Thyroid gland (tissue), 4 donors: ENCODE measurements at regions not wholly inside any gene's neighbourhood (a gene's known extent, or its start where the extent isn't known, plus 50 kb on each side); places are given as distances from the start of the nearest gene placed in this dataset.

ENCODE experiments used
- DNase-seq, 2 donors: peaks; one replicate each; pipeline ENCODE4 v3.0.0-alpha.2; 2019
- H3K27ac ChIP-seq, 3 donors: fragments of 200-600 bp; sonication (generic); 1 replicate in 2 of 3; 2 replicates in 1 of 3; pipeline ENCODE4 v1.5.1; 2016 to 2019; ENCODE audit warnings: mild to moderate bottlenecking in 1 of 3, moderate library complexity in 1 of 3
- H3K27me3 ChIP-seq: fragments of 200-600 bp; sonication (generic); one replicate; pipeline ENCODE4 v1.5.1; 2019
- H3K36me3 ChIP-seq, 2 donors: fragments of 200-600 bp; sonication (generic); one replicate each; pipeline ENCODE4 v1.5.1; 2016 to 2019
- H3K4me1 ChIP-seq, 2 donors: fragments of 200-600 bp; sonication (generic); one replicate each; pipeline ENCODE4 v1.5.1; 2017 to 2019
- H3K4me3 ChIP-seq, 3 donors: fragments of 200-600 bp; sonication (generic); replicated peaks in 1 of 3; 1 replicate in 2 of 3; 2 replicates in 1 of 3; pipeline ENCODE4 v1.5.1; 2016; ENCODE audit warnings: mild to moderate bottlenecking in 1 of 3
- H3K9me3 ChIP-seq: fragments of 200-600 bp; sonication (generic); one replicate; pipeline ENCODE4 v1.5.1; 2017
- CTCF ChIP-seq, 6 experiments: fragments of 200-600 bp in 3 of 6; fragments of 450-650 bp in 3 of 6; sonication (generic) in 3 of 6; IDR thresholded peaks; one replicate each; pipeline ENCODE4 v1.5.1; 2016 to 2019; ENCODE audit warnings: antibody characterized with exemption in 6 of 6, mild to moderate bottlenecking in 2 of 6, inconsistent platforms in 1 of 6, moderate library complexity in 1 of 6
- POLR2A ChIP-seq, 2 donors: fragments of 450-650 bp; IDR thresholded peaks; one replicate each; pipeline ENCODE4 v1.6.1; 2017; ENCODE audit warnings: antibody characterized with exemption in 2 of 2, mild to moderate bottlenecking in 2 of 2, moderate library complexity in 1 of 2
- WGBS, 2 donors: methylation state at CpG; one replicate each; pipeline ENCODE4 v1.1.5; 2017; 5-methylcytosine and 5-hydroxymethylcytosine counted together
- intact Hi-C: fragments of 100-400 bp; cut with DNase I; formaldehyde crosslinking; loops from one replicate; pipeline ENCODE4 v1.15.1; 2023

- H3K27me3 ChIP-seq = no peaks in the 10 kb centered on the region
- no peaks in the 10 kb centered on the region for H3K4me1 ChIP-seq
- no peak for DNase-seq
- no peak overlapping the region for H3K4me3 ChIP-seq
- TF ChIP-seq CTCF (IDR thresholded peaks at IDR 0.05) = no peak
- TF ChIP-seq POLR2A (IDR thresholded peaks at IDR 0.05) = no peak
- H3K36me3 ChIP-seq = no peaks in the 10 kb centered on the region
- no peak overlapping the region for H3K27ac ChIP-seq
- intact Hi-C loops = no loop called here
- 100% methylated on average over 1 of the region's 1 CpG; no CpG with 5 or more reads in 1 of the 2 donors for WGBS, 2 donors
- no peaks in the 10 kb centered on the region for H3K9me3 ChIP-seq
Observed at GRCh38 chrX:22445880-22446279, 173.2 kb downstream of the CBLL2 start.

GRCh38 chrX:22462959-22463358, 190.2 kb downstream of the CBLL2 start:
- 94 to 95% methylated on average over 2 of the region's 2 CpGs for WGBS, 2 donors

GRCh38 chrX:22467571-22467970, 194.9 kb downstream of the CBLL2 start:
- Histone ChIP-seq H3K36me3 (no peaks in the 10 kb centered on the region), H3K27me3 (no peaks in the 10 kb centered on the region), H3K4me3 (no peak overlapping the region), H3K27ac (no peak overlapping the region), H3K9me3 (no peaks in the 10 kb centered on the region), H3K4me1 (no peaks in the 10 kb centered on the region)
- intact Hi-C loops = no loop called here
- WGBS, 2 donors = 74 to 78% methylated on average over 2 of the region's 2 CpGs
- no peak for DNase-seq
- TF ChIP-seq CTCF (IDR thresholded peaks at IDR 0.05) (no peak), POLR2A (IDR thresholded peaks at IDR 0.05) (no peak)

More at GRCh38 chrX:22462959-22463358, 190.2 kb downstream of the CBLL2 start:
- Histone ChIP-seq H3K27ac (no peak overlapping the region), H3K4me3 (no peak overlapping the region), H3K9me3 (no peaks in the 10 kb centered on the region), H3K36me3 (no peaks in the 10 kb centered on the region), H3K27me3 (no peaks in the 10 kb centered on the region), H3K4me1 (no peaks in the 10 kb centered on the region)
- TF ChIP-seq POLR2A (IDR thresholded peaks at IDR 0.05) (no peak), CTCF (IDR thresholded peaks at IDR 0.05) (no peak)
- intact Hi-C loops = no loop called here
- DNase-seq = no peak

- Histone ChIP-seq H3K27me3 (no peaks in the 10 kb centered on the region), H3K9me3 (no peaks in the 10 kb centered on the region), H3K4me3 (no peak overlapping the region), H3K4me1 (no peaks in the 10 kb centered on the region), H3K27ac (no peak overlapping the region), H3K36me3 (no peaks in the 10 kb centered on the region)
- 49 to 66% methylated on average over 2 of the region's 2 CpGs for WGBS, 2 donors
- no peak for DNase-seq
- TF ChIP-seq POLR2A (IDR thresholded peaks at IDR 0.05) (no peak), CTCF (IDR thresholded peaks at IDR 0.05) (no peak)
- intact Hi-C loops = no loop called here
Observed at GRCh38 chrX:22481436-22481835, 208.7 kb downstream of the CBLL2 start.

GRCh38 chrX:22486296-22486695, 213.6 kb downstream of the CBLL2 start:
- H3K27me3 ChIP-seq = no peaks in the 10 kb centered on the region
- DNase-seq = no peak
- 85 to 86% methylated on average over 6 of the region's 6 CpGs for WGBS, 2 donors
- no peak overlapping the region for H3K27ac ChIP-seq
- H3K4me1 ChIP-seq = no peaks in the 10 kb centered on the region
- no peaks in the 10 kb centered on the region for H3K36me3 ChIP-seq
- no peak overlapping the region for H3K4me3 ChIP-seq
- TF ChIP-seq POLR2A (IDR thresholded peaks at IDR 0.05) (no peak), CTCF (IDR thresholded peaks at IDR 0.05) (no peak)
- no peaks in the 10 kb centered on the region for H3K9me3 ChIP-seq
- intact Hi-C loops = no loop called here
